ENCODE measurements at regions not wholly inside any gene's neighbourhood (a gene's known extent, or its start where the extent isn't known, plus 50 kb on each side); places are given as distances from the start of the nearest gene placed in this dataset.

GRCh38 chr1:239997515-239998311, 94.0 kb upstream of the FMN2 start:
- H3K4me1 ChIP-seq (ENCODE audit: control insufficient read depth in 1 of 2, insufficient read depth in 2 of 2, low read length in 2 of 2) = no peaks in the 10 kb centered on the region
- H3K23ac ChIP-seq (ENCODE audit: low read length) = no peak overlapping the region
- H3K27me3 ChIP-seq (ENCODE audit: insufficient read depth, low read length) = no peaks in the 10 kb centered on the region
- H2BK12ac ChIP-seq (ENCODE audit: low read length) = no peak overlapping the region
- no peak overlapping the region for H3K27ac ChIP-seq (ENCODE audit: low read depth, low read length)
- H3K9ac ChIP-seq (ENCODE audit: low read length) = no peak overlapping the region
- no CpG with 5 or more reads among the region's 104 CpGs for WGBS (ENCODE audit: extremely low coverage, insufficient coverage, insufficient read length)
- H3K4ac ChIP-seq (ENCODE audit: low read depth, low read length) = no peak overlapping the region
- H3K18ac ChIP-seq (ENCODE audit: low read length) = no peak overlapping the region
- no peaks in the 10 kb centered on the region for H3K79me2 ChIP-seq (ENCODE audit: control insufficient read depth, insufficient read depth, low read length, poor library complexity)
- no peak overlapping the region for H4K91ac ChIP-seq (ENCODE audit: low read depth, low read length)
- H2AFZ ChIP-seq (ENCODE audit: insufficient read depth, low read length, poor library complexity) = no peak overlapping the region
- peak overlapping the region; percentile 65 for H3K4me3 ChIP-seq (ENCODE audit: low read depth, low read length)
- H2BK120ac ChIP-seq (ENCODE audit: insufficient read depth, low read length, poor library complexity) = no peak overlapping the region
- H3K14ac ChIP-seq (ENCODE audit: low read length) = no peak overlapping the region
- H3K79me1 ChIP-seq (ENCODE audit: low read length) = no peaks in the 10 kb centered on the region
- H3K9me3 ChIP-seq (ENCODE audit: insufficient read depth, low read depth, low read length) = no peaks in the 10 kb centered on the region
- H4K12ac ChIP-seq (ENCODE audit: low read depth, low read length) = no peak overlapping the region
- H3K4me2 ChIP-seq (ENCODE audit: low read length) = peak overlapping the region; percentile 93
- no peak overlapping the region for H4K8ac ChIP-seq (ENCODE audit: low read depth, low read length)
- H3K36me3 ChIP-seq (ENCODE audit: control insufficient read depth in 1 of 2, insufficient read depth in 2 of 2, low read length in 2 of 2) = no peaks in the 10 kb centered on the region
- DNase-seq = peak; percentile 7 to 25
- H2AK5ac ChIP-seq (ENCODE audit: low read length) = no peak overlapping the region
- H2BK5ac ChIP-seq (ENCODE audit: low read depth, low read length, poor library complexity) = no peak overlapping the region

- H3K27ac ChIP-seq (ENCODE audit: low read depth, low read length) = no peak overlapping the region
- no peak overlapping the region for H3K23ac ChIP-seq (ENCODE audit: low read length)
- H3K4me2 ChIP-seq (ENCODE audit: low read length) = peak overlapping the region; percentile 93
- H3K27me3 ChIP-seq (ENCODE audit: insufficient read depth, low read length) = no peaks in the 10 kb centered on the region
- H2AFZ ChIP-seq (ENCODE audit: insufficient read depth, low read length, poor library complexity) = no peak overlapping the region
- no peak overlapping the region for H2BK12ac ChIP-seq (ENCODE audit: low read length)
- H3K9ac ChIP-seq (ENCODE audit: low read length) = no peak overlapping the region
- no peaks in the 10 kb centered on the region for H3K9me3 ChIP-seq (ENCODE audit: insufficient read depth, low read depth, low read length)
- H3K79me1 ChIP-seq (ENCODE audit: low read length) = no peaks in the 10 kb centered on the region
- H3K4ac ChIP-seq (ENCODE audit: low read depth, low read length) = no peak overlapping the region
- H2AK5ac ChIP-seq (ENCODE audit: low read length) = no peak overlapping the region
- no peak overlapping the region for H3K18ac ChIP-seq (ENCODE audit: low read length)
- no peak overlapping the region for H4K91ac ChIP-seq (ENCODE audit: low read depth, low read length)
- WGBS (ENCODE audit: extremely low coverage, insufficient coverage, insufficient read length) = no CpG with 5 or more reads among the region's 3 CpGs
- no peak overlapping the region for H4K8ac ChIP-seq (ENCODE audit: low read depth, low read length)
- H3K14ac ChIP-seq (ENCODE audit: low read length) = no peak overlapping the region
- H3K4me3 ChIP-seq (ENCODE audit: low read depth, low read length) = no peak overlapping the region
- no peak for DNase-seq
- H3K4me1 ChIP-seq (ENCODE audit: control insufficient read depth in 1 of 2, insufficient read depth in 2 of 2, low read length in 2 of 2) = no peaks in the 10 kb centered on the region
- no peaks in the 10 kb centered on the region for H3K36me3 ChIP-seq (ENCODE audit: control insufficient read depth in 1 of 2, insufficient read depth in 2 of 2, low read length in 2 of 2)
- H2BK5ac ChIP-seq (ENCODE audit: low read depth, low read length, poor library complexity) = no peak overlapping the region
- no peaks in the 10 kb centered on the region for H3K79me2 ChIP-seq (ENCODE audit: control insufficient read depth, insufficient read depth, low read length, poor library complexity)
- H2BK120ac ChIP-seq (ENCODE audit: insufficient read depth, low read length, poor library complexity) = no peak overlapping the region
- H4K12ac ChIP-seq (ENCODE audit: low read depth, low read length) = no peak overlapping the region
These were observed 93.4 kb upstream of the FMN2 start for GRCh38 chr1:239998312-239998649.

GRCh38 chr1:239999170-239999569, 92.5 kb upstream of the FMN2 start:
- no CpG with 5 or more reads among the region's 2 CpGs for WGBS (ENCODE audit: extremely low coverage, insufficient coverage, insufficient read length)
- H3K9me3 ChIP-seq (ENCODE audit: insufficient read depth, low read depth, low read length) = no peaks in the 10 kb centered on the region
- no peak overlapping the region for H3K4ac ChIP-seq (ENCODE audit: low read depth, low read length)
- no peak overlapping the region for H2AFZ ChIP-seq (ENCODE audit: insufficient read depth, low read length, poor library complexity)
- no peak overlapping the region for H2BK5ac ChIP-seq (ENCODE audit: low read depth, low read length, poor library complexity)
- no peak overlapping the region for H3K18ac ChIP-seq (ENCODE audit: low read length)
- no peak overlapping the region for H3K14ac ChIP-seq (ENCODE audit: low read length)
- H3K27ac ChIP-seq (ENCODE audit: low read depth, low read length) = no peak overlapping the region
- H4K91ac ChIP-seq (ENCODE audit: low read depth, low read length) = no peak overlapping the region
- H3K79me2 ChIP-seq (ENCODE audit: control insufficient read depth, insufficient read depth, low read length, poor library complexity) = no peaks in the 10 kb centered on the region
- H3K27me3 ChIP-seq (ENCODE audit: insufficient read depth, low read length) = no peaks in the 10 kb centered on the region
- no peak overlapping the region for H4K8ac ChIP-seq (ENCODE audit: low read depth, low read length)
- H3K4me3 ChIP-seq (ENCODE audit: low read depth, low read length) = no peak overlapping the region
- no peak overlapping the region for H3K9ac ChIP-seq (ENCODE audit: low read length)
- H2BK120ac ChIP-seq (ENCODE audit: insufficient read depth, low read length, poor library complexity) = no peak overlapping the region
- no peaks in the 10 kb centered on the region for H3K4me1 ChIP-seq (ENCODE audit: control insufficient read depth in 1 of 2, insufficient read depth in 2 of 2, low read length in 2 of 2)
- H3K79me1 ChIP-seq (ENCODE audit: low read length) = no peaks in the 10 kb centered on the region
- H2BK12ac ChIP-seq (ENCODE audit: low read length) = no peak overlapping the region
- H3K23ac ChIP-seq (ENCODE audit: low read length) = no peak overlapping the region
- H3K4me2 ChIP-seq (ENCODE audit: low read length) = no peak overlapping the region
- H2AK5ac ChIP-seq (ENCODE audit: low read length) = no peak overlapping the region
- DNase-seq = peak; percentile 46 to 62
- H3K36me3 ChIP-seq (ENCODE audit: control insufficient read depth in 1 of 2, insufficient read depth in 2 of 2, low read length in 2 of 2) = no peaks in the 10 kb centered on the region
- H4K12ac ChIP-seq (ENCODE audit: low read depth, low read length) = no peak overlapping the region

GRCh38 chr1:240000634-240001033, 91.0 kb upstream of the FMN2 start:
- H2AK5ac ChIP-seq (ENCODE audit: low read length) = no peak overlapping the region
- H3K18ac ChIP-seq (ENCODE audit: low read length) = no peak overlapping the region
- no peak overlapping the region for H3K4me3 ChIP-seq (ENCODE audit: low read depth, low read length)
- H4K12ac ChIP-seq (ENCODE audit: low read depth, low read length) = no peak overlapping the region
- H4K8ac ChIP-seq (ENCODE audit: low read depth, low read length) = no peak overlapping the region
- DNase-seq = peak in 1 of 2 donors; percentile 5
- H3K23ac ChIP-seq (ENCODE audit: low read length) = no peak overlapping the region
- WGBS (ENCODE audit: extremely low coverage, insufficient coverage, insufficient read length) = no CpG with 5 or more reads among the region's 4 CpGs
- H3K9ac ChIP-seq (ENCODE audit: low read length) = no peak overlapping the region
- no peaks in the 10 kb centered on the region for H3K9me3 ChIP-seq (ENCODE audit: insufficient read depth, low read depth, low read length)
- H2BK5ac ChIP-seq (ENCODE audit: low read depth, low read length, poor library complexity) = no peak overlapping the region
- no peak overlapping the region for H3K14ac ChIP-seq (ENCODE audit: low read length)
- H2BK12ac ChIP-seq (ENCODE audit: low read length) = no peak overlapping the region
- H3K36me3 ChIP-seq (ENCODE audit: control insufficient read depth in 1 of 2, insufficient read depth in 2 of 2, low read length in 2 of 2) = no peaks in the 10 kb centered on the region
- H4K91ac ChIP-seq (ENCODE audit: low read depth, low read length) = no peak overlapping the region
- H3K4ac ChIP-seq (ENCODE audit: low read depth, low read length) = no peak overlapping the region
- no peak overlapping the region for H2BK120ac ChIP-seq (ENCODE audit: insufficient read depth, low read length, poor library complexity)
- no peaks in the 10 kb centered on the region for H3K79me2 ChIP-seq (ENCODE audit: control insufficient read depth, insufficient read depth, low read length, poor library complexity)
- H3K4me2 ChIP-seq (ENCODE audit: low read length) = no peak overlapping the region
- no peak overlapping the region for H2AFZ ChIP-seq (ENCODE audit: insufficient read depth, low read length, poor library complexity)
- H3K27ac ChIP-seq (ENCODE audit: low read depth, low read length) = no peak overlapping the region
- no peaks in the 10 kb centered on the region for H3K4me1 ChIP-seq (ENCODE audit: control insufficient read depth in 1 of 2, insufficient read depth in 2 of 2, low read length in 2 of 2)
- no peaks in the 10 kb centered on the region for H3K79me1 ChIP-seq (ENCODE audit: low read length)
- H3K27me3 ChIP-seq (ENCODE audit: insufficient read depth, low read length) = no peaks in the 10 kb centered on the region

All from trophoblast cell (in vitro differentiated cells and primary cell).